GM18498 (cell line): ENCODE measurements at regions not wholly inside any gene's neighbourhood (a gene's known extent, or its start where the extent isn't known, plus 50 kb on each side); places are given as distances from the start of the nearest gene placed in this dataset.

Experiments
- ATAC-seq: cut with Tn5 transposase; IDR thresholded peaks from one replicate; pipeline ENCODE4 v1.9.1; 2021; ENCODE audit warnings: mild to moderate bottlenecking, moderate library complexity; ENCODE audit not compliant: unreplicated experiment

GRCh38 chr5:32984851-32985610, 273.9 kb downstream of the NPR3 start:
- no peak for ATAC-seq

DNA sequence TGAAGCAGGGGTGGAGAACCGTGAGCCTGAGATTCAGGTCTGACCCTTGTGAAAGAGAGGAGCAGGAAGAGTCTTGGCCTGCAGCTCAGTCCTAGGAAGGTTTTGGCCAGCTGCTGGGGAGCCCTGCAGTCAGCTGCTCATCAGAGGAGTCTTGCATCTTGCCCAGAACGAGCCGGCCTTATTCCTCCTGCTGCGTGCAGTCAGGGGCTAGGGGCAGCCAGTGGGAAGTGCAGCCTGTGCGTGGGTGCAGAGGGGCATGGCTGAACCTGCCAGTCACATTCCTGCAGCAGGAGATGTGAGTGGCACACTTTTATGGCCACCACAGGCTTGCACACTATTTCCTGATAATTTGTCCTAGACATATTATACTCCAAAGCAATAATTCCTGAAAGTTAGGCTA, 278.7 kb downstream of the NPR3 start:
- ATAC-seq: no peak

DNA sequence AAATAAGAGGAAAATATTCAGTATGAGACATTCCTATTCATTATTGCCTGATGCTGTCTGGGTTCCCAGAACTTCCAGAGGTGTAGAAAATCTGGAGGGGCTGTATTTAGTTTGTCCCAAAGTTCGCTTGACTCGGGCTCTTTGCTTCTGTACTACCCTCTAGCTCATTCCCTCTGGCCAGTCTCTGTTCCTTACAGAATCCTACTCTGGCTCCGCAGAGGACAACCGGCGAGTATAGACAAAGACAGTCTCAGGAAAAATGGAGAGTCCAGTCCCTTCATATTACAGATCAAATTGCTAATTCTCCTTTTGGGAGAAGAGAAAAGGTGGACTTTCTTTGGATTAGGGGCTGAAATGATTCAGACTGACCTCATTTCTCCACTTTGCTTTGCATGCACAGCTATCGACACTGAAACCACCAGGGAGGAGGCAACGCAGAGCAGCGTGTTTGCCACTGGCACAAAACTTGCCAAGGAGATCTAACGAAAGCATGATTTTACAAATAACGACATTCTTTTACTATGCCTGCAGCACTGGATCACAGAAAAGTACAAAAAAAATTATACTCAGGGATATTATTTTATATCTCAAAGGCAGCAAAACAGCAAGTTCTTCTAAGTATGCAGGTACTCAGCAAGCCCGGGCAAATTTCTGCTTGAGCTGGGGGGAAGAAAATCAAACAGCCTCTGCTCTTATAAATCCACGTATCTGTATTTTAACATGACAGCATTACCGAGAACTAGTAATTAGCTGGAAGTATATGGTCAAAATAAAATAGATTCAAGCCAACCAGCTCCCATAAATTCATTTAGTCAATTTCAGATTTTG, 279.7 kb downstream of the NPR3 start:
- no peak for ATAC-seq

DNA sequence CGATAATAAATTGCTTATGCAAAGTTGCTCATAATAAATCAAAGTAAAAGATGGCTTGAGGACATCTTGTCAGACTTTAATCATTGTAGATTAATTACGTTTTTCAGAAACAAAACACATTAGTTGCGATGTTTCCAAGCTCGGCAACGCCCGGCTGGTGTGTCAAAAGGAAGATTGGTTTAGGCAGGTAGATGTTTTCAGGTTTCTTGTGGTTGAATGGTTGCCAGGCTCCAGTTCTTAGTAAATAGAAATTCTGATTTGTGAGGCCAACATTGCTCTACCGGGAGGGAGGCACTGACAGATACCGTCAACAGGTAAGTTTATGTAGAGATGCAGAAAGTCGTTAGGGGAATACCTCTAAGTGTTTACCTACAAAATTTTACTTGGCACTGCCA, 280.3 kb downstream of the NPR3 start:
- no peak for ATAC-seq

- no peak for ATAC-seq
Observed at GRCh38 chr5:32996336-32996735, 285.2 kb downstream of the NPR3 start.

DNA sequence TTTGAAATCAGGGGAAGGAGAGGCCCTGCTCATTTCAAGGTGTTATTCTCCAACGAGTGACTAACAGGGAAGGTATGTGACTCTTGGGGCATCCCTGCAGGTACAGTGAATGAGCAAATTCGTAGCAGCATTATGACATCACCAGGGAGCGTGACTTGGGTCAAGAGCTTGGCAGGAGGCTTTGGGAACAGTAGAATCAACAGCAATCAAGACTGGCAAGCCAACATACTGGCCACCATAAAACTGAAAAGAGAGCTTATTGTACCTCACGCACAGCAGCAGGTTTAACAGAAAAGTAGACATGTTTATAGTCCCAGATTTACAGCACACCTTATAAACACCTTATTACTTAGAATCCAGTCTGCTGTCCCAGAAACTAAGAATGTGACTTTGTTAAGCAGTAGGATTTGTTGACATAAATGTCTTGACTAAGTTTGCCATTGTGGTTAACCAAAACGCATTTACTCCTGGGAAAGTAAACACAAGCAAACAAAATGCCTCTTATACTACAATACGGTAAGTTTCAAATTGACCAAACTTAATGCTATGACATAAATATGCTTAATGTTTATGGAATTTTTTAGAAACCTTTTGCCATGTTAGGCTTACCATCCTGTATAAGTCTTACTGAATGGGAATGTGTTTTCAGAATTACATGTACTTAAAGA, 297.8 kb downstream of the NPR3 start:
- no peak for ATAC-seq

GRCh38 chr5:33010846-33011245, 299.7 kb downstream of the NPR3 start:
- no peak for ATAC-seq

DNA sequence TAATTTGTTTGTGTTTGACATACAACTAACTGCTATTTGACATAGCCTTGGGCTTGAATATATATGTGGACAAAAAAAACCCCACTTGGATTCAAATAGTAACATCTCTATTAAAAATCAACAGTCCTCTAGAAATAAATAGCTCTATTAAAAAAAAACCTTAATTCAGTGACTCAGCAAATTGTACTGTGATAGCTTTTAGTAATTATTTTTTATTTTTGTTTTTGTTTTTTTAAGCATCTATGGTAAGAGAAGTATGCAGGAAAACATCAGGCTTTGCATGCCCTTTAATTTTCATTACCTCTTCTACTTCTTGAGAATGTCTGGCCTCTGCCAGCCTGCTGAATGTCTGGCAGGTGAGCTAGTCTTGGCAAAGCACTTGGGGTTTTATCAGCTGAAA, 300.7 kb downstream of the NPR3 start:
- no peak for ATAC-seq

- no peak for ATAC-seq
Observed at GRCh38 chr5:33023649-33024048, 312.5 kb downstream of the NPR3 start.

GRCh38 chr5:33032271-33033070, 321.4 kb downstream of the NPR3 start:
- ATAC-seq: no peak

- no peak for ATAC-seq
Observed at GRCh38 chr5:33033516-33033915, 322.4 kb downstream of the NPR3 start.

- ATAC-seq: no peak
Observed at GRCh38 chr5:33034777-33035176, 323.7 kb downstream of the NPR3 start.

- no peak for ATAC-seq
Observed at GRCh38 chr5:33035851-33036527, 324.9 kb downstream of the NPR3 start.

- ATAC-seq: no peak
Observed at GRCh38 chr5:33037076-33037475, 326.0 kb downstream of the NPR3 start.

GRCh38 chr5:33041586-33041985, 330.5 kb downstream of the NPR3 start:
- ATAC-seq: no peak

GRCh38 chr5:33043343-33043997, 332.3 kb downstream of the NPR3 start:
- ATAC-seq: no peak

DNA sequence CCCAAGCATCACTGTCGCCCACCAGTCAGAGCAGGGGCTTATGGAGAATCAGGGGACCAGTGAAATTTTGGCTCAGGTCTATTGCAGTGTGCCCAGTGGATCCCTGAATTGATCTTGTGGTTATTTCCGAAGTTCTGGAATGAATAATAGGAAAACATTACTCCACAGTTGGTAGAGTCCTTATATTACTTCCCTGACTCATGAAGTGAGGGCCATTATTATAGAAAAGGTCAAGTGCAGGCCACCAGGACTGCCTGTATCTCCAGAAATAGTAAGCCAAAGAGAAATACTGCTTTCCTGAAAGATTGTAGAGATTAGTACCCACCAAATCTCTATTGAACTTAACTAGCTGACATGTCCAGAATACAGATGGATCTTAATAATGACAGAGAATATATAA, 335.0 kb downstream of the NPR3 start:
- ATAC-seq: no peak

GRCh38 chr5:33048315-33048714, 337.2 kb downstream of the NPR3 start:
- no peak for ATAC-seq

- ATAC-seq: no peak
Observed at GRCh38 chr5:33049298-33049697, 338.2 kb downstream of the NPR3 start.

- ATAC-seq: no peak
Observed at GRCh38 chr5:33049842-33050241, 338.7 kb downstream of the NPR3 start.
